HTERT RPE-1 (cell line): ENCODE measurements at regions not wholly inside any gene's neighbourhood (a gene's known extent, or its start where the extent isn't known, plus 50 kb on each side); places are given as distances from the start of the nearest gene placed in this dataset.

Experiments
- in situ Hi-C: fragments of 300-500 bp; cut with MboI; formaldehyde crosslinking; loops from 4 replicates; pipeline ENCODE4 v1.14.3; 2020; ENCODE audit warnings: low sequenced_read_pairs

- in situ Hi-C loops: no loop called here
These were observed 364.1 kb downstream of the MFSD1 start for GRCh38 chr3:159165961-159166360.

- in situ Hi-C loops: no loop called here
These were observed 365.2 kb downstream of the MFSD1 start for GRCh38 chr3:159166899-159167586.

GRCh38 chr3:159168788-159169187 lies 366.9 kb downstream of the MFSD1 start:
- in situ Hi-C loops: no loop called here

- in situ Hi-C loops: no loop called here
These were observed 368.0 kb downstream of the MFSD1 start for GRCh38 chr3:159169828-159170227.

GRCh38 chr3:159170436-159171003 lies 368.7 kb downstream of the MFSD1 start:
- in situ Hi-C loops: no loop called here

- in situ Hi-C loops: no loop called here
These were observed 369.5 kb downstream of the MFSD1 start for GRCh38 chr3:159171333-159171732.

- in situ Hi-C loops: no loop called here
These were observed 370.6 kb downstream of the MFSD1 start for GRCh38 chr3:159172473-159172872.

- in situ Hi-C loops: no loop called here
These were observed 373.1 kb downstream of the MFSD1 start for GRCh38 chr3:159174715-159175692.

- in situ Hi-C loops: no loop called here
These were observed 376.5 kb downstream of the MFSD1 start for GRCh38 chr3:159178209-159178897.

- in situ Hi-C loops: no loop called here
These were observed 381.1 kb downstream of the MFSD1 start for GRCh38 chr3:159182961-159183360.

- in situ Hi-C loops: no loop called here
These were observed 383.7 kb downstream of the MFSD1 start for GRCh38 chr3:159185443-159186050.

- in situ Hi-C loops: no loop called here
These were observed 384.7 kb downstream of the MFSD1 start for GRCh38 chr3:159186581-159186980.

- in situ Hi-C loops: no loop called here
These were observed 385.4 kb downstream of the MFSD1 start for GRCh38 chr3:159187232-159187631.

- in situ Hi-C loops: no loop called here
These were observed 385.9 kb downstream of the MFSD1 start for GRCh38 chr3:159187706-159188105.

- in situ Hi-C loops: no loop called here
These were observed 388.3 kb downstream of the MFSD1 start for GRCh38 chr3:159189994-159190669.

- in situ Hi-C loops: no loop called here
These were observed 389.6 kb downstream of the MFSD1 start for GRCh38 chr3:159191447-159191846.

- in situ Hi-C loops: no loop called here
These were observed 394.5 kb downstream of the MFSD1 start for GRCh38 chr3:159196359-159196758.

GRCh38 chr3:159200176-159200575 lies 398.3 kb downstream of the MFSD1 start:
- in situ Hi-C loops: no loop called here

- in situ Hi-C loops: no loop called here
These were observed 406.2 kb downstream of the MFSD1 start for GRCh38 chr3:159208050-159208449.

- in situ Hi-C loops: no loop called here
These were observed 407.6 kb downstream of the MFSD1 start for GRCh38 chr3:159209459-159209858.
